ENCODE measurements at regions not wholly inside any gene's neighbourhood (a gene's known extent, or its start where the extent isn't known, plus 50 kb on each side); places are given as distances from the start of the nearest gene placed in this dataset.

GRCh38 chr3:181040030-181040429 lies 50.5 kb upstream of the DNAJC19 start:
- TF ChIP-seq, protein P1, sequence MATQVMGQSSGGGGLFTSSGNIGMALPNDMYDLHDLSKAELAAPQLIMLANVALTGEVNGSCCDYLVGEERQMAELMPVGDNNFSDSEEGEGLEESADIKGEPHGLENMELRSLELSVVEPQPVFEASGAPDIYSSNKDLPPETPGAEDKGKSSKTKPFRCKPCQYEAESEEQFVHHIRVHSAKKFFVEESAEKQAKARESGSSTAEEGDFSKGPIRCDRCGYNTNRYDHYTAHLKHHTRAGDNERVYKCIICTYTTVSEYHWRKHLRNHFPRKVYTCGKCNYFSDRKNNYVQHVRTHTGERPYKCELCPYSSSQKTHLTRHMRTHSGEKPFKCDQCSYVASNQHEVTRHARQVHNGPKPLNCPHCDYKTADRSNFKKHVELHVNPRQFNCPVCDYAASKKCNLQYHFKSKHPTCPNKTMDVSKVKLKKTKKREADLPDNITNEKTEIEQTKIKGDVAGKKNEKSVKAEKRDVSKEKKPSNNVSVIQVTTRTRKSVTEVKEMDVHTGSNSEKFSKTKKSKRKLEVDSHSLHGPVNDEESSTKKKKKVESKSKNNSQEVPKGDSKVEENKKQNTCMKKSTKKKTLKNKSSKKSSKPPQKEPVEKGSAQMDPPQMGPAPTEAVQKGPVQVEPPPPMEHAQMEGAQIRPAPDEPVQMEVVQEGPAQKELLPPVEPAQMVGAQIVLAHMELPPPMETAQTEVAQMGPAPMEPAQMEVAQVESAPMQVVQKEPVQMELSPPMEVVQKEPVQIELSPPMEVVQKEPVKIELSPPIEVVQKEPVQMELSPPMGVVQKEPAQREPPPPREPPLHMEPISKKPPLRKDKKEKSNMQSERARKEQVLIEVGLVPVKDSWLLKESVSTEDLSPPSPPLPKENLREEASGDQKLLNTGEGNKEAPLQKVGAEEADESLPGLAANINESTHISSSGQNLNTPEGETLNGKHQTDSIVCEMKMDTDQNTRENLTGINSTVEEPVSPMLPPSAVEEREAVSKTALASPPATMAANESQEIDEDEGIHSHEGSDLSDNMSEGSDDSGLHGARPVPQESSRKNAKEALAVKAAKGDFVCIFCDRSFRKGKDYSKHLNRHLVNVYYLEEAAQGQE (IDR thresholded peaks at IDR 0.05; ENCODE audit: unreplicated experiment) = no peak
- TF ChIP-seq, protein P2, sequence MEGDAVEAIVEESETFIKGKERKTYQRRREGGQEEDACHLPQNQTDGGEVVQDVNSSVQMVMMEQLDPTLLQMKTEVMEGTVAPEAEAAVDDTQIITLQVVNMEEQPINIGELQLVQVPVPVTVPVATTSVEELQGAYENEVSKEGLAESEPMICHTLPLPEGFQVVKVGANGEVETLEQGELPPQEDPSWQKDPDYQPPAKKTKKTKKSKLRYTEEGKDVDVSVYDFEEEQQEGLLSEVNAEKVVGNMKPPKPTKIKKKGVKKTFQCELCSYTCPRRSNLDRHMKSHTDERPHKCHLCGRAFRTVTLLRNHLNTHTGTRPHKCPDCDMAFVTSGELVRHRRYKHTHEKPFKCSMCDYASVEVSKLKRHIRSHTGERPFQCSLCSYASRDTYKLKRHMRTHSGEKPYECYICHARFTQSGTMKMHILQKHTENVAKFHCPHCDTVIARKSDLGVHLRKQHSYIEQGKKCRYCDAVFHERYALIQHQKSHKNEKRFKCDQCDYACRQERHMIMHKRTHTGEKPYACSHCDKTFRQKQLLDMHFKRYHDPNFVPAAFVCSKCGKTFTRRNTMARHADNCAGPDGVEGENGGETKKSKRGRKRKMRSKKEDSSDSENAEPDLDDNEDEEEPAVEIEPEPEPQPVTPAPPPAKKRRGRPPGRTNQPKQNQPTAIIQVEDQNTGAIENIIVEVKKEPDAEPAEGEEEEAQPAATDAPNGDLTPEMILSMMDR (conservative IDR thresholded peaks at IDR 0.05; ENCODE audit: low read depth in 2 of 2) = no peak

Measured in GM23338 (cell line).